ENCODE measurements at regions not wholly inside any gene's neighbourhood (a gene's known extent, or its start where the extent isn't known, plus 50 kb on each side); places are given as distances from the start of the nearest gene placed in this dataset.

DNA sequence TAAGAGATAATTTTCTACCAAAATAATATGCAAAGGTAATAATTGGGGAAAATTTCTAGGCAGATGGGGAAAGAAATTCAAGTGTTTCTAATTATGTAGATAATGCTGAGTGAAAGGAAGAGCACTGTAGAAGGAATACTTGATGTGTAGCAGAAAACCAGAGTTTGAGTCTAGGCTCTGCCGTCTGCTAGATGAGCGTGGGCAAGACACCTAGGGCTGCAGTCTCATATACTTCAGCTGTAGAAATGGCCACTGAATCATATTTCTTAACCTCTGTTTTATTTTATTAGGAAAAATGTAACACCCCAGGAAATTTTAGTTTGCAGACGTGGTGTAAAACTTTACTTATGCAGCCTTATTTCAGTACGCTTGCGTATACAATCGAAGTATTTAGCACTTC is 59.8 kb upstream of the SLC38A2 start:
- no peak for DNase-seq (ENCODE audit: low spot score)

DNA sequence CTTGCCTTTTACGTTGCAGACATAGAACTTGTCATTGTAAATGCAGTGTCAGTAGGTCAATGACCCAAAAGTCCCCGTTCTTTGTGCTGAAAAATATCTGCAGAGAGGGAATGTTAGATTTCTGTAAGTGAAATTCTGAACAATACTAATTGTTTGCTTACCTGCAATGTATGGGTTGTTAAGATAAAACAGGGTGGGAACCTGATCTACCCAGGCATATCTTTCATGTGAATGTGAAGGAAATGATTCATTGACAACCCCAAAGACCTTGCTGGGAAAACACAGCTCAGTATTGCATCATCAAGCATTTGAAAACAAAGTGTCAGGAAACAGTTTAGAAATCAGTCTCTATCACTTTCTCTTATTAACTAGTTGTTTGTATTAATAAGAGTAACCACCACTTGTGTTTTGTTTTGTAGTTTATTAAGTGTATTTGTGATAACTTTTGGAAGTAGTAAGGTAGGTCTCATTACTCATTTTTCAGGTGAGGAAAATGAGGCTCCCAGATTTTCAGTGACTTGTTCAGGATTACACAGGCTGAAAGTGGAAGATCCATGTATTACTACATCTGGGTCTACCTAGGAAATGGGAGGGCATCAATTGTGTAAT is 57.9 kb upstream of the SLC38A2 start:
- DNase-seq (ENCODE audit: low spot score): no peak

All from mesenteric fat pad (tissue), 1 donor.